K562 (cell line): ENCODE measurements at regions not wholly inside any gene's neighbourhood (a gene's known extent, or its start where the extent isn't known, plus 50 kb on each side); places are given as distances from the start of the nearest gene placed in this dataset.

Source experiments
- ATAC-seq: fragments of 200-7000 bp; cut with Tn5 transposase; 3 replicates; pipeline ENCODE4 v1.9.1; 2020; ENCODE audit warnings: moderate library complexity
- BruUV-seq: library from RNA; stranded (reverse); fragments of 400-500 nt; replicated peaks from 2 replicates; lab custom pipeline; 2021; lab: Mats Ljungman, UMichigan
- CTCF ChIA-PET: fragments of 300-600 bp; formaldehyde crosslinking; extraction: SDS; loops from one replicate; lab custom pipeline; 2021; ENCODE audit warnings: low intra/inter-chr PET ratio; lab: Yijun Ruan, JAX
- POLR2A ChIA-PET: fragments of 300-600, 350-650 bp; sonication (Branson Sonifier 250); formaldehyde crosslinking; extraction: SDS; loops from one replicate; lab custom pipeline; 2021; ENCODE audit warnings: antibody characterized with exemption, inconsistent platforms; lab: Yijun Ruan, JAX
- DNase-seq, 4 experiments: peaks; one replicate each; pipeline versions ENCODE4 v3.0.0 to v3.0.0-alpha.2; 2011 to 2018; ENCODE audit warnings: low spot score in 3 of 4, mixed read lengths in 3 of 4; ENCODE audit errors: extremely low read depth in 1 of 4
- FAIRE-seq: peaks from 2 replicates; lab custom pipeline; 2011; peaks lifted over from hg19 to GRCh38; lab: Jason Lieb, UNC
- H2AFZ ChIP-seq: 2 replicates; pipeline ENCODE4 v1.6.0; 2011; ENCODE audit warnings: low read depth, low read length, control low read depth, inconsistent platforms
- H3K27ac ChIP-seq: fragments of 200-600 bp; 3 replicates; pipeline ENCODE4 v1.8.0; 2011; ENCODE audit warnings: low read depth, mild to moderate bottlenecking, control low read depth, inconsistent platforms, low read length, moderate library complexity, mixed read lengths; ENCODE audit errors: extremely low read depth
- H3K27me3 ChIP-seq, 2 experiments: fragments of 300-600 bp in 1 of 2; 2 replicates in 1 of 2; 3 replicates in 1 of 2; pipeline versions ENCODE4 v1.6.0 to v1.8.0; 2011; ENCODE audit warnings: inconsistent platforms in 2 of 2, low read length in 2 of 2, mild to moderate bottlenecking in 1 of 2, mixed read lengths in 1 of 2, moderate library complexity in 1 of 2; ENCODE audit not compliant: control insufficient read depth in 2 of 2, insufficient read depth in 2 of 2
- H3K36me3 ChIP-seq: fragments of 300-600 bp; 3 replicates; pipeline ENCODE4 v1.8.0; 2011; ENCODE audit warnings: mild to moderate bottlenecking, low read length, inconsistent platforms; ENCODE audit not compliant: control insufficient read depth, insufficient read depth
- H3K4me1 ChIP-seq, 2 experiments: fragments of 200-600 bp in 1 of 2; replicated peaks in 1 of 2; 2 replicates in 1 of 2; 3 replicates in 1 of 2; pipeline versions ENCODE4 v1.5.1 to v1.8.0; 2011; ENCODE audit warnings: inconsistent platforms in 2 of 2, low read length in 2 of 2, mild to moderate bottlenecking in 1 of 2, mixed read lengths in 1 of 2, moderate library complexity in 1 of 2; ENCODE audit not compliant: control insufficient read depth in 2 of 2, insufficient read depth in 2 of 2
- H3K4me2 ChIP-seq: 2 replicates; pipeline ENCODE4 v1.6.1; 2011; ENCODE audit warnings: low read length, control low read depth, inconsistent platforms, mixed read lengths; ENCODE audit not compliant: insufficient read depth
- H3K4me3 ChIP-seq: fragments of 200-600 bp; sonication (generic), shearing (Covaris generic); 2 replicates; pipeline ENCODE4 v1.5.1; 2016; ENCODE audit warnings: control low read depth, inconsistent platforms
- H3K79me2 ChIP-seq: fragments of 200-600 bp; 3 replicates; pipeline ENCODE4 v1.8.0; 2011; ENCODE audit warnings: low read length, inconsistent platforms; ENCODE audit not compliant: control insufficient read depth, insufficient read depth
- H3K9ac ChIP-seq, 2 experiments: 2 replicates each; pipeline versions ENCODE4 v1.6.0 to v1.6.1; 2011; ENCODE audit warnings: low read depth in 2 of 2, low read length in 2 of 2, control low read depth in 1 of 2, inconsistent platforms in 1 of 2, mild to moderate bottlenecking in 1 of 2, mixed read lengths in 1 of 2; ENCODE audit not compliant: insufficient read depth in 1 of 2
- H3K9me1 ChIP-seq: one replicate; pipeline ENCODE4 v1.6.0; 2011; ENCODE audit warnings: inconsistent platforms, mild to moderate bottlenecking, low read length, moderate library complexity; ENCODE audit not compliant: control insufficient read depth, insufficient read depth
- H3K9me3 ChIP-seq: replicated peaks from 2 replicates; pipeline ENCODE4 v1.5.1; 2011; ENCODE audit warnings: low read depth, low read length, inconsistent platforms; ENCODE audit not compliant: control insufficient read depth, insufficient read depth
- H4K20me1 ChIP-seq: replicated peaks from 2 replicates; pipeline ENCODE4 v1.6.1; 2011; ENCODE audit warnings: low read length, inconsistent platforms, mixed read lengths; ENCODE audit not compliant: control insufficient read depth, insufficient read depth
- CBX3 ChIP-seq, 2 experiments: IDR thresholded peaks; 1 replicate in 1 of 2; 2 replicates in 1 of 2; pipeline ENCODE4 v1.6.1; 2012; ENCODE audit warnings: inconsistent platforms in 2 of 2, low read length in 2 of 2, borderline replicate concordance in 1 of 2, control low read depth in 1 of 2
- GATA2 ChIP-seq: sonication (generic); formaldehyde crosslinking; IDR thresholded peaks from 2 replicates; pipeline ENCODE4 v1.4.0; 2020; ENCODE audit warnings: mild to moderate bottlenecking, missing genetic modification reagents
- PREB ChIP-seq: sonication (generic); formaldehyde crosslinking; IDR thresholded peaks from 2 replicates; pipeline ENCODE4 v1.8.1; 2023; ENCODE audit warnings: mild to moderate bottlenecking, missing genetic modification reagents
- TEAD1 ChIP-seq, 2 experiments: fragments of 450-650 bp in 1 of 2; sonication (generic) in 1 of 2; formaldehyde crosslinking; IDR thresholded peaks; 2 replicates each; pipeline versions ENCODE4 v1.4.0 to v1.8.0; 2020 to 2022; ENCODE audit warnings: mild to moderate bottlenecking in 2 of 2, missing genetic modification reagents in 1 of 2
- WGBS: fragments of 100-300 bp; shearing (Covaris generic); methylation state at CpG from one replicate; pipeline ENCODE4 v1.1.6; 2016; ENCODE audit warnings: low coverage, mixed read lengths; ENCODE audit not compliant: insufficient coverage; ENCODE audit errors: missing lambda C conversion rate; 5-methylcytosine and 5-hydroxymethylcytosine counted together
- in situ Hi-C: fragments of 300-500 bp; cut with MboI; formaldehyde crosslinking; loops from 4 replicates; pipeline ENCODE4 v1.15.0; 2018; ENCODE audit warnings: inconsistent platforms, mixed read lengths
- intact Hi-C: fragments of 100-400 bp; cut with micrococcal nuclease; formaldehyde crosslinking; loops from 2 replicates; pipeline ENCODE4 v1.14.2; 2022

GRCh38 chr10:131022981-131023380 is 288.5 kb downstream of the TCERG1L start:
- H3K79me2 ChIP-seq, result no peaks in the 10 kb centered on the region
- no peaks in the 10 kb centered on the region for H4K20me1 ChIP-seq
- FAIRE-seq (no peak), ATAC-seq (no peak), DNase-seq (no peak)
- no peak overlapping the region for H3K27ac ChIP-seq
- ChIA-PET CTCF (no interaction called here), POLR2A (no interaction called here)
- H2AFZ ChIP-seq, result no peak overlapping the region
- H3K4me1 ChIP-seq, result no peaks in the 10 kb centered on the region
- 0% methylated on average over 4 of the region's 5 CpGs for WGBS
- H3K27me3 ChIP-seq, result peaks cover 0 to 3% of the 10 kb centered on the region in 2 experiments; a peak in 1 of 5 replicates
- intact Hi-C loops, result no loop called here
- no peak overlapping the region for H3K4me3 ChIP-seq
- H3K9me1 ChIP-seq, result no peaks in the 10 kb centered on the region
- H3K9ac ChIP-seq, result no peak overlapping the region
- BruUV-seq, result no TSS peak
- no peaks in the 10 kb centered on the region for H3K36me3 ChIP-seq
- H3K9me3 ChIP-seq, result no peaks in the 10 kb centered on the region
- TF ChIP-seq CBX3 (IDR thresholded peaks at IDR 0.05; ENCODE audit: borderline replicate concordance in 1 of 2, low read length in 2 of 2), result no peak
- no peak overlapping the region for H3K4me2 ChIP-seq
- in situ Hi-C loops, result no loop called here

- WGBS, result 2% methylated on average over 17 of the region's 17 CpGs
- no peak for DNase-seq
- TF ChIP-seq GATA2 (CRISPR knock-in tag), result no peak
- TF ChIP-seq TEAD1 (CRISPR knock-in tag; IDR thresholded peaks at IDR 0.05), result no peak
- no peak for TF ChIP-seq PREB (CRISPR knock-in tag)
- no peaks in the 10 kb centered on the region for H4K20me1 ChIP-seq
- in situ Hi-C loops, result no loop called here
- H3K4me2 ChIP-seq, result no peak overlapping the region
- intact Hi-C loops, result no loop called here
- POLR2A ChIA-PET, result no interaction called here
- no peak overlapping the region for H2AFZ ChIP-seq
- H3K4me3 ChIP-seq, result no peak overlapping the region
- H3K27me3 ChIP-seq, result peaks cover 0 to 3% of the 10 kb centered on the region in 2 experiments; a peak in 1 of 5 replicates
- BruUV-seq, result no TSS peak
- no peak overlapping the region for H3K9ac ChIP-seq
- no peak overlapping the region for H3K27ac ChIP-seq
- CTCF ChIA-PET, result no interaction called here
- no peaks in the 10 kb centered on the region for H3K36me3 ChIP-seq
- ATAC-seq, result no peak
- H3K9me1 ChIP-seq, result no peaks in the 10 kb centered on the region
- H3K79me2 ChIP-seq, result no peaks in the 10 kb centered on the region
- FAIRE-seq, result no peak
- H3K4me1 ChIP-seq, result no peaks in the 10 kb centered on the region
- H3K9me3 ChIP-seq, result no peaks in the 10 kb centered on the region
Observed at GRCh38 chr10:131024259-131025131, 287.0 kb downstream of the TCERG1L start.
